HG02759 (cell line): ENCODE measurements at regions not wholly inside any gene's neighbourhood (a gene's known extent, or its start where the extent isn't known, plus 50 kb on each side); places are given as distances from the start of the nearest gene placed in this dataset.
A peak's percentile ranks its signal among the peaks of the same experiment; 100 is the strongest.

Experiments used
- ATAC-seq: cut with Tn5 transposase; IDR thresholded peaks from one replicate; pipeline ENCODE4 v1.9.1; 2021; ENCODE audit warnings: mild to moderate bottlenecking, moderate library complexity; ENCODE audit not compliant: unreplicated experiment

- no peak for ATAC-seq
Observed at GRCh38 chr3:117674321-117674720, 964.7 kb downstream of the TUSC7 start.

DNA sequence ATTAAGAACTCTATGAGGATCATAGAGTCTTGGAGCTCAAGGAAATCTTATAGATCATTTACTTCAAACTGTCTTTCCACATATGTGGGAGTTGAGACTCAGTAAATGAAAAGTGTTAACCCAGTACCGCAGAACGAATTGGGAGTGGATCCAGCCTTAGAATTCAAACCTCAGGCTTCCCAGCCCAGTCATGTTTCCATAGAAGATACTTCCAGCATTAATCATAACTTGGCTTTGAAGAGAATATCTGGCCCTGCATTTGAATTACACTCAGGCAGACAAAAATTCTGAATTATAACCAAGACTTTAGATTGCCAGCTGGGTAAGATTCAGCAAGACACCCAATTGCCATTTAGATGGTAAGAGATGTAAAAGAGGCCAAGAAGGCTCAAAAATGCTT lies 972.0 kb downstream of the TUSC7 start:
- no peak for ATAC-seq

DNA sequence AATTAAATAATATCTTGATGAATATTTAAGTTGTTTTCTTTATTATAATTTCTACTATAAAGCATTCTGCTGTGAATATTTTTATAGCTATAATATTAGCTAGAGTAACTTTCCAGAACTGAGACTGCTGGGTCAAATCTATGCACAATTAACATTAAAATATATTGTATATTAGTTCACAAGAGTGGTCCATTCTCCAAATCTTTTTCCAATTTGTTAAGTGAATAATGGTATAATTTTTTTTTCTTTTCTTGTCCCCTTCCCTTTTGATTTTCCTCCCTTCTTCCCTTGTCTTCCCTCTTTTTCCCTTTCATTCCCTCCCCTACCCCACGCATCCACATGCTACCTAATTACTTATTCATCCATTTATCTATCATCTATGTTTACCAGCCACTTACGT lies 977.5 kb downstream of the TUSC7 start:
- no peak for ATAC-seq

DNA sequence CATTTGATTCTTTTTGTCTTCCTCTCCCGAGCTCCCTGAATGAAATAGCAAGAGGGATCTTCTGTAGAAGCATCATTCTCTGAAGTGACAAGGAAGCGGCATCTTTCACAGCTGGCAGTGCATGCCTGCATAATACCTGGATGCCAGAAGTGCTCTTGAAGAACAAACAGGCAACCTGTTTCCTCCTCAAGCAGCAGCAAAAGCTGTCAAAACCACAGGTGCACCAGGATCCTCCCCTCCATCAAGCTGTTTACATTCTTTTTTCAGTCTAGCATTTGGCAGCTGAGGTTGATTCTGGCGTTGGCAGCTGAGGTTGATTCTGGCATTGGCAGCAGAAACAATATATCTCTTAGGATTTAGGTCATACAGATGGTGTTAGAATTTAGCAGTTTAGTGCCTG lies 979.0 kb downstream of the TUSC7 start:
- ATAC-seq, result no peak

- ATAC-seq, result no peak
Observed at GRCh38 chr3:117691526-117691925, 981.9 kb downstream of the TUSC7 start.

DNA sequence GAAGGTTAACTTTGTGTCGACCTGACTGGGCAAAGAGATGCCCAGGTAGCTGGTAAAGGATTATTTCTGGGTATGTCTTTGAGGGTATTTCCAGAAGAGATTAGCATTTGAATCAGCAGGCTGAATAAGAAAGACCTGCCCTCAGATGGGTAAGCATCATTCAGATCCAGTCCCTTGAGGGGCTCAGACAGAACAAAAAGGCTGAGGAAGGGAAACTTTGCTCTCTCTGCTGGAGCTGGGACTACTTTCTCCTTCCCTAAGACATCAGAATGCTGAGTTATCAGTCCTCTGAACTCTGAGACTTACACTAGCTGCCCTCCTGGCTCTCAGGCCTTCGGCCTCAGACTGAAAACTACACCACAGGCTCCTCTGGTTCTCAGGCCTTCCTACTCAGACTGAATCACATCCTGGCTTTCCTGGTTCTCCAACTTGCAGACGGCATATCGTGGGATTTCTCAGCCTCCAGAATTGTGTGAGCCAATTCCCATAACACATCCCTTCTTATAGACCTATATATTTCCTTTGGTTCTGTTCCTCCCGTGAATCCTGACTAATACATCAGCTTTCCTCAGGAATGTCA lies 982.9 kb downstream of the TUSC7 start:
- ATAC-seq, result no peak

- ATAC-seq, result no peak
Observed at GRCh38 chr3:117695321-117695720, 985.7 kb downstream of the TUSC7 start.

GRCh38 chr3:117695871-117696645 lies 986.5 kb downstream of the TUSC7 start:
- ATAC-seq, result no peak

GRCh38 chr3:117696851-117697407 lies 987.4 kb downstream of the TUSC7 start:
- no peak for ATAC-seq

DNA sequence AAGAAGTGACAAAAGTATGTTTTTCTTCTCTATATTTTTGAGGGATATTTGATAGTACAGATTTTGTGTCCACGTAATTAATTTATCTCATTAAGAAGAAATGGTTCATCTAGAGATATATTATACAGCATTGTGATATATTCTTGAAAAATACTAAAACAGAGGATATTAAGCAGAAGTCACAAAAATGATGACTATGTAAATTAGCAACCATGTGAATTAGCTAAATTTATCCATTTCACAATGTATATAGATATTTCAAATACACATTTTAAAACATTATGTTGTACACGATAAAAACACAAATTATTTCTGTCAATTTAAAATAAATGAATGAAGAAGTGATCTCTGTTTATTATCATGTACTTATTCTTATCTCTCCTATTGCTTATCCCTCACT lies 989.5 kb downstream of the TUSC7 start:
- ATAC-seq, result no peak

DNA sequence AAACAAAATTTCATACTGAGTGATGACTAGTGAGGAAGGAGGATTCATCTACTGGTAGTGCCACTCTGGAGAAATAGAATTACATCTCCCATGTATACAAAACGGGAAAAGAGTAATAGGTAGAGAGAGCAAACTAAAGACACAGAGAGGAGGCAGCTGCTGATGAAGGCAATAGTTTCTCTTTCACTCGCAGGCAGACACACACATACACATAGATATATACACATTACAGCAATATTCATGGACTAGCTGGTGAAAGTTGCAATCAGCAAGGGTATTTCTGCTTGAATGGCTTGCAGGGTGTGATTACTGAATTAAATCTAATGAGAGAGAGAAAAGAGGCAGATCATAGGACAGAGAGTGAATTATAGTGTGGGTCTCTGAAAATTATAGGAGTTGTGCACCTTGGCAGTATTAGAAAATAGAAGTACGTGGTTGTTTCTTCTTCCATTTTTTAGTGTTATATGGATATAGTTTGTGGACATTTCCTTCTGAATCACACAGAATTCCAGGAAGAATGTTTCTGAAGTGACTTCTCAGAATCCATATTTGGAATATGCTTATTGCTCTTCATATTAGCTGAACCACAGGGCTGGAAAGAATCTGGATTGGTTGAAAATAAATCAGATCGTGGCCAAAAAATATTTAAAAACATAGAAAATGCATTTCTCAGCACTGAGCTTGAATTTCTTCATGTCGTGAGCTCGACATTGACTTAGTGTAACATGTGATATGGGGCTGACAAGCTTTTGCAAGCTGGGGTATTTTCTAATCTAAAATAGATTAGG lies 991.2 kb downstream of the TUSC7 start:
- ATAC-seq, result no peak

GRCh38 chr3:117705011-117705410 lies 995.4 kb downstream of the TUSC7 start:
- ATAC-seq, result no peak

- ATAC-seq, result no peak
Observed at GRCh38 chr3:117706037-117706436, 996.5 kb downstream of the TUSC7 start.

DNA sequence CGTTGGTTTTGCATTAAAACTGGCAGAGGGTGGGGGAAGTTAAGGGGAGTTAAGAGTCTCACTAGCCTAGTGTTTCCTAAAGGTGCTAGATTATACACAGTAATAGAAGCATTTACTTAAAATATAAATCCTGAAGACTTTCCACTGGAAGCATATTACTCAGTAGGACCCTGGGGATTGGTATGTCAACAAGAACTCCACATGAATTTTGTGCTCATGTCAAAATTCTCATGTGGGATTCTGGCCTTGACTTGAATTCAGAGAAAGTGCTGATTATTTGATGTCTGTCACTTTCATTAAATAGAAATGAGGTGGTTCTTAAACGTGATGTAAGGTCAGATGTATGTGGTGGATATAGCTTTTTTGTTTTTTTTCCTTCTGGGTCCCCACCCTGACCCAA lies 997.2 kb downstream of the TUSC7 start:
- no peak for ATAC-seq

GRCh38 chr3:117708601-117709000 lies 999.0 kb downstream of the TUSC7 start:
- no peak for ATAC-seq

GRCh38 chr3:117709108-117709507 lies 999.5 kb downstream of the TUSC7 start:
- no peak for ATAC-seq

DNA sequence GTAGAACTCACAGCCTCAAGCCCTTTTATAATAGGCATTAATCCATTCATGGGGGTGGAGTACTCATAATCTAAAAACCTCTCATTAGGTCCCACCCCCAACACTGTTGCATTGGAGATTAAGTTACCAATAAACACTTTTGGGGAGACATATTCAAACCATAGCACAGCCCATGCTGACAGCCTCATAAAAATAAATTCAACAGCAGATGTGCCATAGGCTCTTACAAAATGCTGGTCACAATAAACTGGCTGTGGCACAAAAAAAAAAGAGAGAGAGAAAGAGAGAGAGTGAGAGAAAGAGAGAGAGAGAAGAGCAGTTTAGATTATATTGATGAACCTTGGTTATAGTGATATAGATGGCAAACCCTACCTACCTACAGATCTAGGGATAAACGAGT lies 1000.9 kb downstream of the TUSC7 start:
- no peak for ATAC-seq

GRCh38 chr3:117719316-117719926 lies 1009.8 kb downstream of the TUSC7 start:
- peak; percentile 61 for ATAC-seq

DNA sequence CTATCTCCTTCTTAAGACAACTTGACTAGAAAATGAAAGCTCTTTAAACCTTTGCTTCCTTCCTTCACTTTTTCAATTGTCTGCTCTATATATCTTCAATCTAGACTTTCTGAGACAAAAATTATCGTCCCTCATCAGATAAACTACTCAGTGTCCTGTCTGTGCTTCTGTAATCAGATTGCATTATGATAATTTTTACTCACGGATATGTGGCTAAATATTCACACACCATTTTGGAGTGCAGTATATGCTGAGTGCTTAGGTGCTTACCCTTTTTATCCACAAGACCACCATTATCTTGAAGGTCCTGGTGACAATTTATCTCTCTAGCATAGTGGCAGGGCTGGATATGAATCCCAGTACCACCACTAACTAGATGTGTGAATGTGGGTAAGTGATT lies 1012.3 kb downstream of the TUSC7 start:
- no peak for ATAC-seq

DNA sequence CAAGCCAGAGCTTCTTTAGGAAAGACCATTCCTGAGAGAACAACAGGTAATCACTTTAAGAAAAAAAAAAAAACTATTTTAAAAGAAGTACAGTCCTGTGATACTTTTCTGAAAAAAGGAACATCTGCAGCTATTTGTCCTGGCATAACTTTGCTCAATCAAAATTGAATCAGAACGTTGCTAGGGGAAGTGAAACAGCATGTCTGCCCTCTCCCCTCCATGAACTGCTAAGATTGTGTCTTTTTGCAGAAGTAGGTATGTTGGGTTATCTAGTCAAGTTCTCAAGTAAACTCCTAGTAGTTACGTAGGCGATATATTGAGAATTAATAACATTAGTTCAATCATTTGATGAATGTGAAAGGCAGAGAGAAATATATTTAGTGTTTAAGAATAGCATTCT lies 1013.3 kb downstream of the TUSC7 start:
- no peak for ATAC-seq

DNA sequence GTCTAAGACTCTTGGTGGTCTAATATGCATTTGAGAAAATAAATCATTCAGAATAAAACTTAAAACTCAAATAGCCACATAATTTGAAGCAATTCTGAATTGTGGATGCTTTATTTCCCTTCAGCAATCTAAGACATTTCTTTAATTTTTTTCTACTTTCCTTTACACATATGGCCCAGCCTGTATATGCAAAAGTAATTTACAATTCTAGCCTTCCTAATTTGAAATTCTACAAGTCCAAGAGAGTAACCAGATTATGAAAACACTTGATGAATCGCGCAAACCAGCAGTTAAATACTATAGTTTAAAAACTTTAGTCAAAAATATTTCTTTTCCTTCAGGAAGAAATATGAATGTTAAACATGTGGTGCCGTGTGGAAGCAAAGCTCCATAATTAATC lies 1014.2 kb downstream of the TUSC7 start:
- ATAC-seq, result no peak
